ENCODE measurements at regions not wholly inside any gene's neighbourhood (a gene's known extent, or its start where the extent isn't known, plus 50 kb on each side); places are given as distances from the start of the nearest gene placed in this dataset.

DNA sequence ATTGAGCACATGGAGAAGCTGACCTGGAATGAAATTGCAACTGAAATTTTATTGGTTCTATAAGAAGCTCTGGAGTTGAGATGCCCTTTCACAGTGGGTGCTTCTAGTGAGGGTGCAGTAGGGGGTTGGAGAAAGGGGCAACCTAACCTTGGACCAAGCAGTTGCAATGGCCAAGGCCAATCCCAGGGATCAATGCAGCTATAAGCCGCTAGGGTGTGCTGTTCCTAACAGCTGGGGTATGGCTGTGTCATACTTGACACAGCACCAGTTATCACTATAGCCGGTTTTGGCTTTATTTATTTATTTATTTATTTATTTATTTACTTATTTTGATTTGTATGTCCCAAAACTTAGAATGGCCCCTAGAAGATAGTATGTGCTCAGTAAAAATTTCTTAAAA lies 505.9 kb downstream of the FLRT2 start:
- Histone ChIP-seq H3K27ac (ENCODE audit: low read depth, low read length) (no peak overlapping the region), H3K9me3 (ENCODE audit: control insufficient read depth in 5 of 5, low read length in 5 of 5) (no peaks in the 10 kb centered on the region), H3K4me3 (ENCODE audit: low read depth in 1 of 5, low read length in 5 of 5) (no peak overlapping the region), H3K4me1 (ENCODE audit: control insufficient read depth in 5 of 5, insufficient read depth in 5 of 5, low read length in 5 of 5) (no peaks in the 10 kb centered on the region), H3K27me3 (ENCODE audit: control insufficient read depth in 5 of 5, insufficient read depth in 4 of 5, low read length in 5 of 5) (no peaks in the 10 kb centered on the region), H3K36me3 (ENCODE audit: control insufficient read depth in 5 of 5, insufficient read depth in 5 of 5, low read length in 5 of 5) (no peaks in the 10 kb centered on the region), H3K9ac (ENCODE audit: low read length in 5 of 5) (no peak overlapping the region)

DNA sequence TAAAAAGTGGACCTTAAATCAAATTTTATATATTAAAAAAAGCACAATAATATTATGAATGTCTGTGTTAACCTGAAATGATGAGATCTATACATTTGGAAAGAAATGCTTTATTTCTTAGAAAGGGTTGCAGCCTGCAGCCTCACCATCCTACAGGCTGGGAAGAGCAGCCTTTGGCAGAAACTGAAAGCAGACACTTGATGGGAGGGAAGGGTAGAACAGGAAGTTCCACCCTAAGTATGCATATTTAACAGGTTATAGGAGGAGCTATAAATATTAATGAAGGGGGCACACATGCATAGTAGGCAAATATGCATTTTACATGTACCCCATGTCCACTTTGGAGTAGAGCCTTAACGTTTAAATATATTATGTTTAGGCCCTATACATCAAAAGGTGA lies 498.0 kb downstream of the FLRT2 start:
- Histone ChIP-seq H3K27me3 (ENCODE audit: control insufficient read depth in 5 of 5, insufficient read depth in 4 of 5, low read length in 5 of 5) (no peaks in the 10 kb centered on the region), H3K9me3 (ENCODE audit: control insufficient read depth in 5 of 5, low read length in 5 of 5) (peaks cover 0 to 3% (median 0%) of the 10 kb centered on the region in 5 donors), H3K4me3 (ENCODE audit: low read depth in 1 of 5, low read length in 5 of 5) (no peak overlapping the region), H3K9ac (ENCODE audit: low read length in 5 of 5) (no peak overlapping the region), H3K4me1 (ENCODE audit: control insufficient read depth in 5 of 5, insufficient read depth in 5 of 5, low read length in 5 of 5) (no peaks in the 10 kb centered on the region), H3K36me3 (ENCODE audit: control insufficient read depth in 5 of 5, insufficient read depth in 5 of 5, low read length in 5 of 5) (no peaks in the 10 kb centered on the region), H3K27ac (ENCODE audit: low read depth, low read length) (no peak overlapping the region)

DNA sequence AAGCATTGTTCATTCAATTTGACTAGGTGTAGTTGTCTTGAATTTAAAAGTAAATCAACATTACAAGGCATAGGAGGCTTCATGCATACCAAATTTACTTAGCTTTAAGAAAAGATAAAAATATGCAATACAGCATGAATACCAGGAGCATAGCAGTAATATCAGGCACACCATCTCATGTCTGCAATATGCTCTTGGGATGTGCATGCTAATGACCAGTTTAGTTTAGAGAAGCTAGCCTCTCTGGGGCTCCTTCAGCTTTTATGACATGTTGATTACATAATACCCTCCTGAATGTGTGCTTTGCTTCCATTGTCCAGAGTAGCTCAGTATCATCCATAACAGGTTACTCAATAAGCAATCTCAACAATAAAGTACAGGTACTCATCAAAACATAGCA lies 497.2 kb downstream of the FLRT2 start:
- H3K4me3 ChIP-seq (ENCODE audit: low read depth in 1 of 5, low read length in 5 of 5) = no peak overlapping the region
- H3K9me3 ChIP-seq (ENCODE audit: control insufficient read depth in 5 of 5, low read length in 5 of 5) = peaks cover 0 to 3% (median 0%) of the 10 kb centered on the region in 5 donors
- no peak overlapping the region for H3K9ac ChIP-seq (ENCODE audit: low read length in 5 of 5)
- no peak overlapping the region for H3K27ac ChIP-seq (ENCODE audit: low read depth, low read length)
- no peaks in the 10 kb centered on the region for H3K27me3 ChIP-seq (ENCODE audit: control insufficient read depth in 5 of 5, insufficient read depth in 4 of 5, low read length in 5 of 5)
- H3K4me1 ChIP-seq (ENCODE audit: control insufficient read depth in 5 of 5, insufficient read depth in 5 of 5, low read length in 5 of 5) = no peaks in the 10 kb centered on the region
- no peaks in the 10 kb centered on the region for H3K36me3 ChIP-seq (ENCODE audit: control insufficient read depth in 5 of 5, insufficient read depth in 5 of 5, low read length in 5 of 5)

DNA sequence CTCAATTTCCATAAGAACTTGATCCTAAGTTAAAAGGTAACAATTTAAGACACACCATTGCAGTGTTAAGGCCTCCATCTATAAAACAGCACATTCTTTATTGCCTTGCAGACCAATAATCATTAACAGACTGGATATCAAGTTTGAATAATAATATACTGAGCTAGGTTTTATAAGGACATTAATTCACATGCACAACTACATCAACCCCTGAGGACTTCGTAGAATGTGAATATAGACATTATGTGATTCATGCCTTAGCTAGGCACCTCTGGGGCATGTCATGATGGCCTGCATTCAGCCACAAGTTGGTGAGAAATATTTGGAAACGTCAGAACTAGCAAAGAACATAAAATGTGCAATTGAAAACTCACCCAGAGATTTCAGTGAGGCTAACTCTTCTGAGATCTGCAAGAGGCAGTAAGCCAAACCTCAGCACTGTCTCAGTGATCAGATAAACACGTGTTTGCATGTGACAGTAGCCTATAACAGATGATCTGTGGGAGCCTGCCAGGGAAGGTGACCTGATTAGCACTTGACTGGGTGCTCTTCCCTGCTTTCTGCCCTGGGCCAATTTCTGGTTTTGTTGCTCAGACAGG lies 492.2 kb downstream of the FLRT2 start:
- Histone ChIP-seq H3K27ac (ENCODE audit: low read depth, low read length) (no peak overlapping the region), H3K4me1 (ENCODE audit: control insufficient read depth in 5 of 5, insufficient read depth in 5 of 5, low read length in 5 of 5) (peaks cover 0 to 8% (median 0%) of the 10 kb centered on the region in 5 donors), H3K9me3 (ENCODE audit: control insufficient read depth in 5 of 5, low read length in 5 of 5) (no peaks in the 10 kb centered on the region), H3K9ac (ENCODE audit: low read length in 5 of 5) (no peak overlapping the region), H3K36me3 (ENCODE audit: control insufficient read depth in 5 of 5, insufficient read depth in 5 of 5, low read length in 5 of 5) (no peaks in the 10 kb centered on the region), H3K27me3 (ENCODE audit: control insufficient read depth in 5 of 5, insufficient read depth in 4 of 5, low read length in 5 of 5) (no peaks in the 10 kb centered on the region), H3K4me3 (ENCODE audit: low read depth in 1 of 5, low read length in 5 of 5) (no peak overlapping the region)

DNA sequence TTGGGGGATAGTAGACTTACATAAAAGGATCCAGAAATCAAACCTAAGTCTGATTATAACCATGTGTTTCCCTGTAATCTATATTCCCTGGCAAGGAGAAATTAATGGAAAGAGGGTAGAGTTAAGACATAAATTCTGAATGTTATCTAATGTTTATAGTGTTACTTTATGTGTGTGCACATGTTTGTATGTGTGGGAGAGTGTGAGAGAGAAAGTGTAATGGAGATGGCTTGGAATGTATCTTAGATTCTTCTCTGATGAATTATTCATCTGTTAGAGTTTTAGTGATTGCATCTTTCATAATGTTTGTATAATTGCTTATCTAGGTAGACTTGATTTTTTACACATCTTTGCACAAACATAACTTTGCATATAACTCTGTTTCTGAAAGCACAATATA lies 490.9 kb downstream of the FLRT2 start:
- Histone ChIP-seq H3K36me3 (ENCODE audit: control insufficient read depth in 5 of 5, insufficient read depth in 5 of 5, low read length in 5 of 5) (no peaks in the 10 kb centered on the region), H3K27ac (ENCODE audit: low read depth, low read length) (no peak overlapping the region), H3K27me3 (ENCODE audit: control insufficient read depth in 5 of 5, insufficient read depth in 4 of 5, low read length in 5 of 5) (no peaks in the 10 kb centered on the region), H3K9ac (ENCODE audit: low read length in 5 of 5) (no peak overlapping the region), H3K4me3 (ENCODE audit: low read depth in 1 of 5, low read length in 5 of 5) (no peak overlapping the region), H3K4me1 (ENCODE audit: control insufficient read depth in 5 of 5, insufficient read depth in 5 of 5, low read length in 5 of 5) (peaks cover 0 to 8% (median 0%) of the 10 kb centered on the region in 5 donors), H3K9me3 (ENCODE audit: control insufficient read depth in 5 of 5, low read length in 5 of 5) (no peaks in the 10 kb centered on the region)

DNA sequence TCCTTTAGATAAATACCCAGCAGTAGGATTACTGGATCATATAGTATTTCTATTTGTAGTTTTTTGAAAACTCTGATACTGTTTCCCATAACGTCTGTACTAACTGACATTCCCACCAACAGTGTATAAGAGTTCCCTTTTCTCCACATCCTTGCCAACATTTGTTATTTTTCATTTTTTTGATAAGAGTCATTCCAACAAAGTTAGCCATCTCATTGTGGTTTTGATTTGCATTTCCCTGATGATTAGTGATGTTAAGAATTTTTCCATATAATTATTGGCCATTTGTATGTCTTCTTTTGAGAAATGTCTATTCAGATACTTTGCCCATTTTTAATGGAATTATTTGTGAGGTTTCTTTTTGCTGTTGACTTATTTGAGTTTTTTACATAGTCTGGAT lies 486.0 kb downstream of the FLRT2 start:
- H3K27me3 ChIP-seq (ENCODE audit: control insufficient read depth in 5 of 5, insufficient read depth in 4 of 5, low read length in 5 of 5) = no peaks in the 10 kb centered on the region
- no peak overlapping the region for H3K9ac ChIP-seq (ENCODE audit: low read length in 5 of 5)
- no peak overlapping the region for H3K4me3 ChIP-seq (ENCODE audit: low read depth in 1 of 5, low read length in 5 of 5)
- no peak overlapping the region for H3K27ac ChIP-seq (ENCODE audit: low read depth, low read length)
- no peaks in the 10 kb centered on the region for H3K9me3 ChIP-seq (ENCODE audit: control insufficient read depth in 5 of 5, low read length in 5 of 5)
- H3K36me3 ChIP-seq (ENCODE audit: control insufficient read depth in 5 of 5, insufficient read depth in 5 of 5, low read length in 5 of 5) = no peaks in the 10 kb centered on the region
- peaks cover 0 to 2% (median 0%) of the 10 kb centered on the region in 5 donors for H3K4me1 ChIP-seq (ENCODE audit: control insufficient read depth in 5 of 5, insufficient read depth in 5 of 5, low read length in 5 of 5)

DNA sequence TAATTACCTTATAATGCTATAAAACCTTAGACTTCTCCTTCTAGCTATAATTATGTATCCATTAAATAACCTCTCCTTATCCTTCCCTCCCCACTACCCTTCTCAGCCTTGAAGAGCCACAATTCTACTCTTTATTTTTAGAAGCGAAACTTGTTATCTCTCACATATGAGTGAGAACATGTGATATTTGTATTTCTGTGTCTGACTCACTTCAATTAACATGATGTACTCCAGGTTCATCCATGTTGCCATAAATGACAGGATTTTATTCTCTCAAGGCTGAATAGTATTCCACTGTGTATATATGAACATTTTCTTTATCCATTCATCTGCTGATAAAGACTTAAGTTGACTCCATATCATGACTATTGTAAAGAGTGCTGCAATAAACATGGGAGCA lies 485.6 kb downstream of the FLRT2 start:
- H3K27ac ChIP-seq (ENCODE audit: low read depth, low read length) = no peak overlapping the region
- H3K4me3 ChIP-seq (ENCODE audit: low read depth in 1 of 5, low read length in 5 of 5) = no peak overlapping the region
- no peaks in the 10 kb centered on the region for H3K9me3 ChIP-seq (ENCODE audit: control insufficient read depth in 5 of 5, low read length in 5 of 5)
- H3K36me3 ChIP-seq (ENCODE audit: control insufficient read depth in 5 of 5, insufficient read depth in 5 of 5, low read length in 5 of 5) = no peaks in the 10 kb centered on the region
- H3K9ac ChIP-seq (ENCODE audit: low read length in 5 of 5) = no peak overlapping the region
- H3K4me1 ChIP-seq (ENCODE audit: control insufficient read depth in 5 of 5, insufficient read depth in 5 of 5, low read length in 5 of 5) = no peaks in the 10 kb centered on the region
- H3K27me3 ChIP-seq (ENCODE audit: control insufficient read depth in 5 of 5, insufficient read depth in 4 of 5, low read length in 5 of 5) = no peaks in the 10 kb centered on the region

DNA sequence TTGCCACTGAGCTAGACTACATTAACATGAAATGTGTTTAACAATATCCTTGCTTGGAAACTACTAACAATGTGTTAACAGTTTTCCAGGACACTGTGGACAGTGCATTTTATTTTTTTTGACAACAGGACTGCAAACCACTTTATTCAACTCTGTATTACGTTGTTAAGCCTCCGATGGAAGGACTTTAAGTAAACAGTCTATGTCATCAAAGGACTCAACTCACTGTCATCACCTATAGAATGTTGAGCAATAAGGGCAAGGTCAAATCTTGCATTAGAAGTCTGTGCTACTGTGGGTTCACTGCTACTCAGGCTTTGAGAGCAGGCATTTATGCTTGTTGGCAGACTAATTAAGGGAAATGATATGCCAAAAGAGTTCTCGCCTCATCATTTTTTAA lies 483.7 kb downstream of the FLRT2 start:
- H3K4me1 ChIP-seq (ENCODE audit: control insufficient read depth in 5 of 5, insufficient read depth in 5 of 5, low read length in 5 of 5) = no peaks in the 10 kb centered on the region
- no peaks in the 10 kb centered on the region for H3K36me3 ChIP-seq (ENCODE audit: control insufficient read depth in 5 of 5, insufficient read depth in 5 of 5, low read length in 5 of 5)
- H3K9ac ChIP-seq (ENCODE audit: low read length in 5 of 5) = no peak overlapping the region
- H3K27me3 ChIP-seq (ENCODE audit: control insufficient read depth in 5 of 5, insufficient read depth in 4 of 5, low read length in 5 of 5) = no peaks in the 10 kb centered on the region
- no peak overlapping the region for H3K27ac ChIP-seq (ENCODE audit: low read depth, low read length)
- no peaks in the 10 kb centered on the region for H3K9me3 ChIP-seq (ENCODE audit: control insufficient read depth in 5 of 5, low read length in 5 of 5)
- no peak overlapping the region for H3K4me3 ChIP-seq (ENCODE audit: low read depth in 1 of 5, low read length in 5 of 5)

DNA sequence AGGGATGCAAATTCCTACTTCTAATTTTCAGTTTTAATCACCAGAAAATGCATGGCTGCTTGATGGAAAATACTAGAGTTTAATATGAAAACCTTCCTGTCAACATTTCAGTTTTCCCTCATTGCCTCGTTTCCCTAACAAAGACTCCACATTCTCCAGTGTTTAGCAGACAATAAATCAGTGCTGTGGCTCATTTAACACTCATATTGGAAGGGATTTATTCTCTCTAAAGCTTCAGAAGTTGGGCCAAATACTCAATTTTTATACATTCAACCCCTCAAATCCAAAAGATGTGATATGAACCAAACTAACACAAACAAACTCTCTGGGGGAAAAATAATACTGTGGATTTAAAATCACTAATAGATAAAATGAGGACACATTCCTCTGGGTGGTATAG lies 482.5 kb downstream of the FLRT2 start:
- no peaks in the 10 kb centered on the region for H3K4me1 ChIP-seq (ENCODE audit: control insufficient read depth in 5 of 5, insufficient read depth in 5 of 5, low read length in 5 of 5)
- no peak overlapping the region for H3K27ac ChIP-seq (ENCODE audit: low read depth, low read length)
- H3K4me3 ChIP-seq (ENCODE audit: low read depth in 1 of 5, low read length in 5 of 5) = no peak overlapping the region
- H3K9ac ChIP-seq (ENCODE audit: low read length in 5 of 5) = no peak overlapping the region
- no peaks in the 10 kb centered on the region for H3K36me3 ChIP-seq (ENCODE audit: control insufficient read depth in 5 of 5, insufficient read depth in 5 of 5, low read length in 5 of 5)
- no peaks in the 10 kb centered on the region for H3K27me3 ChIP-seq (ENCODE audit: control insufficient read depth in 5 of 5, insufficient read depth in 4 of 5, low read length in 5 of 5)
- H3K9me3 ChIP-seq (ENCODE audit: control insufficient read depth in 5 of 5, low read length in 5 of 5) = no peaks in the 10 kb centered on the region

DNA sequence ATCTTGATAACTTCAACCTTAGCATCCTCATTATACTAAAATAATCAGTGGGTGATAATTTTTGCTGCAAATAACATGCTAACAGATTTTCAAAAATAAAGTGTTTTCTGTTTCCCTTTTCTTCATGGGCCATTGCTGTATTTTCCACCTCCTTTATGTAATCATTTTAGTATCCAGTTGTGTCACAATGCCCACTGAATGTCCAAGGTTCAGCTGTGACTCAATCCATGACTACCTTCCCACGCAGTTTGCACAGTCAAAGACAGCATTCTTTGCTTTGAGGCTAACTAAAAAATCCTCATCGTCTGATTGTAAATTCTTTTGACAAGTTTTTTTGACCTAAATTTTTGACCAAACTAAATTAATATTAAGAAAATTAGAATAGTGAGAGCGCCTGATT lies 474.1 kb downstream of the FLRT2 start:
- H3K9me3 ChIP-seq (ENCODE audit: control insufficient read depth in 5 of 5, low read length in 5 of 5) = no peaks in the 10 kb centered on the region
- no peak overlapping the region for H3K9ac ChIP-seq (ENCODE audit: low read length in 5 of 5)
- no peaks in the 10 kb centered on the region for H3K36me3 ChIP-seq (ENCODE audit: control insufficient read depth in 5 of 5, insufficient read depth in 5 of 5, low read length in 5 of 5)
- H3K27me3 ChIP-seq (ENCODE audit: control insufficient read depth in 5 of 5, insufficient read depth in 4 of 5, low read length in 5 of 5) = no peaks in the 10 kb centered on the region
- no peaks in the 10 kb centered on the region for H3K4me1 ChIP-seq (ENCODE audit: control insufficient read depth in 5 of 5, insufficient read depth in 5 of 5, low read length in 5 of 5)
- no peak overlapping the region for H3K4me3 ChIP-seq (ENCODE audit: low read depth in 1 of 5, low read length in 5 of 5)
- H3K27ac ChIP-seq (ENCODE audit: low read depth, low read length) = no peak overlapping the region

DNA sequence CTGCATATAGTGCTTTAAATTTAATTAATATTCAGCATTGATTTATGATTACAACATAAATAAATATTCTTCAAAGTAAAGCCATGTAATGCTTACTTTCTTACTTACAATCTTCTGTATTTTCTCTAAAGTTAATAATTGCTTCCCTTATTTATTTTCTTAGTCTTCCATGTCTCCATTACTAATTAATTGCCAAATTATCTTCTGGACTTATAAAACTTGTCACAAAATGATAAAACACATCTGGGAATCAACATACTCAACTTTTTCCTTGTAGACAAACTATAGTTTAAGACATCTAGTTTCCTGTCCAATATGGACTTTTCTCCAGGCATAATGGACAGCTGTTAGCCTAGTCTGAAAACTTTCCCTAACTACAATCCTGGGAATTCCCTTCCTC lies 466.6 kb downstream of the FLRT2 start:
- Histone ChIP-seq H3K9ac (ENCODE audit: low read length in 5 of 5) (no peak overlapping the region), H3K36me3 (ENCODE audit: control insufficient read depth in 5 of 5, insufficient read depth in 5 of 5, low read length in 5 of 5) (no peaks in the 10 kb centered on the region), H3K4me1 (ENCODE audit: control insufficient read depth in 5 of 5, insufficient read depth in 5 of 5, low read length in 5 of 5) (no peaks in the 10 kb centered on the region), H3K27ac (ENCODE audit: low read depth, low read length) (no peak overlapping the region), H3K4me3 (ENCODE audit: low read depth in 1 of 5, low read length in 5 of 5) (no peak overlapping the region), H3K27me3 (ENCODE audit: control insufficient read depth in 5 of 5, insufficient read depth in 4 of 5, low read length in 5 of 5) (no peaks in the 10 kb centered on the region), H3K9me3 (ENCODE audit: control insufficient read depth in 5 of 5, low read length in 5 of 5) (no peaks in the 10 kb centered on the region)
